GM18907 (cell line): ENCODE measurements at regions not wholly inside any gene's neighbourhood (a gene's known extent, or its start where the extent isn't known, plus 50 kb on each side); places are given as distances from the start of the nearest gene placed in this dataset.
"Not testable (repeated sequence)": the region's sequence is repeated elsewhere in the genome, so short reads cannot be mapped to it uniquely, and the experiment has no call there.

Experiments used
- ATAC-seq: cut with Tn5 transposase; IDR thresholded peaks from one replicate; pipeline ENCODE4 v1.9.1; 2021; ENCODE audit warnings: mild to moderate bottlenecking, moderate library complexity; ENCODE audit not compliant: unreplicated experiment

DNA sequence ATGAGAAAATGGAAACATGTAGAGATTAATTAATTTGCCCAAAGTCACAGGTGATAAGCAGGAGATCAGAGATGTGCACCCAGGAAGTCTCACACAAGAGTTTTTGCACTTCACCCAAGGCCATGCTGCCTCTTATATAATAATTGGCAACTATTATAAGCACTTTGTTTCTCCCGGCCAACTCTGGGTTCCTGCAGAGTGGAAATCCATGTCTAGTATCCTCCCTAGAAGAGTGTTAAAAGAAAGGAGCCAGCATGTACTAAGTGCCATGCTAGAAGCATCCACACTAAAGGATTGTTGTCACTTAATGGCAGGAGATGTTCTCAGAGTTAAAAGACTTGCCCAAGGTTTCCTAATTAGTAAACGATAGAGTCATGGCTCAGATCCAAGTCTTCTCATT is 470.3 kb downstream of the OMA1 start:
- no peak for ATAC-seq

DNA sequence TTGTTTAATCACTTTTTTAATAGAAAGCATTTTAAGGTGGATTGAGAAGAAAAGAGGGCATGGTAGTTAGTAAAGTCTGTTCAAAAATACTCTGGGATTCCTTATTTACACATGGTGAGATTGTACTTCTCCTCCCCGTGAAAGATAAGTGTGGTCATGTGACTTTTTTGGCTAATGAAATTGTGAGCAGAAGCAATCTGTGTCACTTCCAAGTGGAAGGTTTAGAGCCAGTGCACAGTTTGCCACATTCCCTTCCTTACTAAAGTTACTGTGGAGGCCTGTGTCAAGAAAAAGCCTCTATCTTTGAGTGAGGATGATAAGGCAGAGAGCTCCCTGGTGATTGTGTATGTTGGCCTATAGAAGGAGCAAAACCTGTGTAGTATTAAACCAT is 471.3 kb downstream of the OMA1 start:
- no peak for ATAC-seq

GRCh38 chr1:58072450-58072849 is 474.1 kb downstream of the OMA1 start:
- ATAC-seq, result no peak

DNA sequence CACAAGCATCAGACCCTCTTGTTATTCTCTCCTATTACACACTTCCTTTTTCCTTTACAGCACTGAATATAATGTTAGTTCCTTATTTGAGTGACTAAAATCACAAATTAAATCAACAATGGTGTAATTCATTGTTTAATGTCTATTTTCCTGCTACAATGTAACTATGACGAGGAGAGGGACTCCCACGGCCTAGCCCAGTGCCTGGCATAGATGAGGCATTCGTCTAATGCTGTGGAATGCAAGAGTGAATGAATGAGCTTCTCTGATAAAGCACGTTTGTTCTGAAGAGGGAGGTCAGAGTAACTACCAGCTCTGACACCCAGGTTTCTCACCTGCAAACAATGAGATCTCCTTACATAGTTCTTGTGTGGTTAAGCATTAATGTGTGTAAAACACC is 479.4 kb downstream of the OMA1 start:
- no peak for ATAC-seq

DNA sequence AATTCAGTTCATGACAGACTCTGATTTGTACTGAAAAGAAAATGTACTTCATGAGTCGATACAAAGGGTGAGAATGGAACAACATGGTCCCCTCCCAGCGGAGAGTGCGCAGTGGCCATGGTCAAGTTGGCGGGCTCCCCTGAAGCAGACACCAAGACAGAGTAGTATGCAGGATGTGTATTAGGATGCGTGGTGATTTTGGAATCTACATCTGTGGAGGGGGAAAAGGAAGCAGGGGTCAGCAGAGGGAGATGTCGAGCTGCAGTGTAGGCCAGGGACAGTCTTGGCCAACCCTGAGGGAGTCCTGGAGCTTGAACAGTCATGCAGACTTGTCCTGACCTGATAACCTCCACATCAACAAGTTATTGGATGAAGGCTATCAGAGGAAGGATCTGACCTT is 481.0 kb downstream of the OMA1 start:
- no peak for ATAC-seq

DNA sequence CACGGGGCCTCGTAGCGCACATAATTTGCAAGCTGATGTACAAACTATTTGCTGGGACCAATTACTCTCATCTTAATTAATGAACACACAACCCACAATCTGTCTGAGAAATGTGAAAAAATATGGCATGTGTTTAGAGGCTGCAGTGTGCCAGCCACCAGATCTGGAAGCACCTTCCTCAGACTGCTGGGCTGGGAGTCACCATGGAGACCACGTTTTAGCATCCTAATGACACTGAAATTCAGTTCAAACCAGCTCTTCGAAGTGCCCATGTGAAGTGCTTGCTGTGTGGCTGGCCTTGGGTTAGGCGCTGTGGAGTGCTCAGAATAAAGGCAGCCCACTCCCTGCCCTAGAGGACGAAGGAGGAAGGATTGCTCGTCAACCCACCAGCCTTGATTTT is 482.4 kb downstream of the OMA1 start:
- no peak for ATAC-seq

DNA sequence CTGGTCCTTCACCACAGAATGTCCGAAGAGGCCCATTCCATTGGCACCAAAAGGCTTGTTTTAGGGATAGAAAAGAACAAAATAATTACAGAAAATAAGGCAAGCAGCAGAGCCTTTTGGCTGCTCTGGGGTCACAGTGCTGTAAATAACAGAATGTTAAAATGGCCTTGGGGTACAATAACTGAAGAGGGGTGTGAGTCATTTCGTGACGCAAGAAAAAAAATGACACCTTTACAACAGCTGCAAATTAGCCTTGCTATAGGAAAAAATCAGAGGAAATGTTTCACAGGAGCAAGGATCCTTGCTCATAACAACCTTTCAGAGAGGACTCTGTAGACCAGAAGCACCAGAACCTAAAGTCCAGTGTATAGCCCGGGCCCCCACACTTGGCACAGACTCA is 483.4 kb downstream of the OMA1 start:
- no peak for ATAC-seq

DNA sequence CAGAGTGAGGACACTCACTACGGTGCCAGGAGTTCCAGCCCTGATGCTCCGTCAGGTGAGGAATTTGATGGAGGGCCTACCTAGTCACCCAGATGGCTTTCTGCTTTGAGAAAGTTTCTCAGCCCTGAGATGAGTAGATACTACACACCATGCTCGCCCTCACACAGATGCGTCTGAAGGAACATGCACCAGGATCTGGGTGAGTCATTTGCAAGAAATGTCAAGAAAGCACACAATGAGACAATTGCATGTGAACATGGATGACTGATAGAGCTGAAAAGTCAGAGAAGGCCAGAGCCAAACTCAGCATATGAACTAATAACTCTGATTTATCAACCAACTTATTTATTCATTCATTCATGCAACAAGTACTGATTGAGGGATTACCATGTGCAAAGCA is 483.9 kb downstream of the OMA1 start:
- ATAC-seq, result no peak

DNA sequence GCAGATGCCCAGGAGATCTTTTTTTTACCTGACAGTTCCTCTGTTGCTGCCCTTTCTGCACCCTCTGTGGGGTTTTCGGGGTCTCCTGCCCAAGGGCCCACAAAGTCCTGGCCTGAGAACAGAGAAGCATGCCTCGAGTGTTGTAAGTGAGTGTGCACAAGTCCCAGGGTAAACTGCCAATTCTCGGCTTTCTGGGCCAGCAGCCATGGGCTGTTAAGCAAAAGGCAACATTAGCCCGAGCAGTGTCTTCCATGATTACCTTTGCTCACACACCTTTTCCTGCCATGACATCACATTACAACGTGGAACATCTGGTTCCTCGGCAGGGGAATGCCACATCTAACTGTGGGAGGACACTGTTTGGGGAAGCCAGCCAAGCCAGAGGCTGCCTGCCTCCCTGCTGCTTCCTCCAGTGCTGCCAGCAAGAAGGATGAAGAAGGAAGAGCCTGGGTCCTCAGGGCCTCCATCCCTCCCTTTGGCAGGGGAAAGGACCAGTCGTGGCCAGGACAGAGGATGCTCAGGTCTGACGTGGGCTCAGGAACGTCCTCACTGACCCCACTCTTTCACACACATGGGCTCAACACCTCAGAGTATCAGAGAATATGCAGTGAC is 485.9 kb downstream of the OMA1 start:
- ATAC-seq, result no peak

DNA sequence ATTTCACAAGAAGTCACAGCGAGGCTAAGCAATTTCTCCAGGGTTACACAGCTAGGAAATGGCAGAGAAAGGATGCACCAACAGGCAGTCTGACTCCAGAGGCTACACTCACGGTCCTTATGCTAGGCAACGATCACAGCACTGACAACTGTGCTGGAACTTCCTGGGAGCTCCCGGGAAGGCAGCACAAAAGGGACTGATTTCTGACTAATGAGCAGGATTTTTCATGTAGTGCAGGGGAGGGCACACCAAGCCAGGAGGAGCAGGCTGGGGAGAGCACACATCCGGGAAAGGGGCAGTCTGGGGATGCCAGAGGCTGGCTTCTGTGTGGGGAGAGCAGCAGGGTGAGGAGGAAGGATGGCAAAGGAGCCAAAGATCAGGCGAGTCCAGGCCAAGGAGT is 486.7 kb downstream of the OMA1 start:
- ATAC-seq, result no peak

- no peak for ATAC-seq
Measured at GRCh38 chr1:58058323-58058722, 488.2 kb downstream of the OMA1 start.

GRCh38 chr1:58057826-58058225 is 488.7 kb downstream of the OMA1 start:
- no peak for ATAC-seq

DNA sequence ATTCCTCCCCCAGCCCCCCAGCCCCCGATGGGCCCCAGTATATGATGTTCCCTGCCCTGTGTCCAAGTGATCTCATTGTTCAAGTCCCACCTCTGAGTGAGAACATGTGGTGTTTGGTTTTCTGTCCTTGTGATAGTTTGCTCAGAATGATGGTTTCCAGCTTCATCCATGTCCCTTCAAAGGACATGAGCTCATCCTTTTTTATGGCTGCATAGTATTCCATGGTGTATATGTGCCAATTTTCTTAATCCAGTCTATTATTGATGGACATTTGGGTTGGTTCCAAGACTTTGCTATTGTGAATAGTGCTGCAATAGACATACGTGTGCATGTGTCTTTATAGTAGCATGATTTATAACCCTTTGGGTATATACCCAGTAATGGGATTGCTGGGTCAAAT is 495.3 kb downstream of the OMA1 start:
- not testable (repeated sequence) for ATAC-seq

DNA sequence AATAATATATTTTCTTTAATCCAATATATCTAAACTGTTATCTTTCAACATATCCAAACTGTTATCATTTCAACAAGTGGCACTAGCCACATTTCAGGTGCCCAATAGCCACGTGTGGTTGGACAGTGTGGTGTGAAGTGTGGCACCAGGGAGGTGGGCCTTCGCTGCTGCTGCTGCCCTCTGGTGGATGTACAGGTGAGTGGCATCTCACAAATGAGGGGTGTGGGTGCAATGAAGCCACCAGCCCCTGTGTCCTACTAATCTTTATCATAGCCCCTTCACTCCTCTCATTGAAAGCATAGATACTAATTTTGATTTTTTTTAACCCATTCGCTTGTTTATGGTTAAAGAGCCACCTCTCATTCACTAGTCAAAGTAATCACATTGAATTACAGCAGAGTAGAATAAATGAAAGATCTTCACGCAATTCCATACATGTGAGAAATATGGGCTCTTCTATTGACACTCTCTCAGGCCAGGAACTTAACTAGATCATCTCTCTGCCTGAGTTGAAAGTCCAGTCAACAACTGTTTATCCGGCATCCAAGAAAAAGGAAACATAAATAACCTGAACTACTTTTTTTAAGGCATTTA is 499.2 kb downstream of the OMA1 start:
- ATAC-seq, result no peak

GRCh38 chr1:58045094-58045705 is 501.3 kb downstream of the OMA1 start:
- no peak for ATAC-seq

DNA sequence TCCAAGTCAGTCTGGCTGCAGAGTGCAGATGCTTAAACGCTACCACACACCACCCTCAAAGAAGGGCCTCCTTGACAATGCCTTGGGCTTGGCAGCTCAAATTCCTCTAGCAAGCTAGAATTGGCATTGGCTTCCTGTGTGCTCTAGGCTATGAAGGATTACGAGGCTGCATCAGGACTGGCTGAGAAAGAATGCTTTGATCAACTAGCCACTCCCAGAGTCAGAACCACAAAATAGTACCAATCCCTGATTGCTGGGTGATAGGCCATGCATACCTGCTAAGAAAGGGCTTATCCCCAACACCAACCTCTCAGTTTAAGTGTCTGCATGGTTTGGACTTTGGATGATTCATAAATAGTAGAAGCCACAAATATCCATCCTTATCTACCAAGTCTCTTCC is 504.9 kb downstream of the OMA1 start:
- ATAC-seq, result no peak

DNA sequence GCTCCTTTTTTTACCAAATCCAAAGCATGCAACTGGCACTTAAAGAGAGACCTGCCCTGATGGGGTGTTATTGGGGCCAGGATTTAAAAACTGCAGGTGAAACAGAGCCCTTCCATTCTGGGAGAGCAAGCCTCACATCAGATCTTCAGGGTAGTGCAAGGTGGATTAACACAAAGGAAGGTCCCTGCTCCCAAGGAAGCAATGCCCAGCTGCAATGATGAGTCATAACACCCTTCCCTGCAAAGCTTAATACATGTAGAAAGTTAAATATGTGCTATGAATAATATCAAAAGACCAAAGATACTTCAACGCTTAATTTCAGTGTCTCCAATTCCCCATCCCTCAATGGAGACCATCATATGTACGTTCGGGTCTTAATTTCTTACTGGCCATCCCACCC is 508.0 kb downstream of the OMA1 start:
- ATAC-seq, result no peak

GRCh38 chr1:58035523-58035922 is 511.0 kb downstream of the OMA1 start:
- no peak for ATAC-seq

DNA sequence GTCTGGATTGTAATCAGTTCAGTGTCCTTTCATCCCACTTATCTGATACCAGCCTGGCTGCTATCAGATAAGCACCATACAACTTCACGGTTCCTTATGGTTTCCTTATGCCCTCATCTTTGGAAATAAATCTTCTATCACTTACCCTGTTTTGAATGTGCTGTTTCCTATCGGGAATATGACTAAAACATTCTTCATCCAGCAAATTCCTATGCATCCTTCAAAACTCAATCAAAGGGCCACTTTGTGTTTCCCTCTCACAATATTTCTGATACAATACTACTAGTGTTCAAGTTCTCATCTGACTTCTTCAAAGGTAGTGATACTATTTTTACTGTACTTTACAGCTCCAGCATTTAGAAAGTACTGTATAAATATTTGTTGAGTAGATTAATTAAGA is 513.2 kb downstream of the OMA1 start:
- no peak for ATAC-seq

DNA sequence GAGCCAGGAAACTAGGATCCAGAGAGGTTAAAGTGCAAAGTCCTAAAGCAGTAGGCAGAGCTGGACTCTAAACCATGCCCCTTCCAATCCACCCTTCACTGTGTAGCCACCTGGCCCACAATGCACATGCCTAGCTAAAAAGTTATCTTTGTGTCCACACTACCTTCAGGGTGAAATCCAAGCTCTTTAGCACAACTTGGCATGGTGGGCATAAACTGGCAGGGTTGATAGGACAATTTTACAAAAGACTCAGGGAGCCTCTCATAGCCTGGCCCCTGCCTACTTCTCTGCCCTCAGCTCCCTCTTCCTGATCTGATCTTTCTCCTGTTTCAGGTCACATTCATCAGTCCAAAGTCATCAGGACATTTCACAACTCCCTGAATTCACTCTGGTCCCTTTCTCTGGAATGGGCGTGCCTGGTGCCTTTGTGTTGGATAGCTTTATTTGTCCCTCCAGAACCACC is 513.9 kb downstream of the OMA1 start:
- no peak for ATAC-seq

DNA sequence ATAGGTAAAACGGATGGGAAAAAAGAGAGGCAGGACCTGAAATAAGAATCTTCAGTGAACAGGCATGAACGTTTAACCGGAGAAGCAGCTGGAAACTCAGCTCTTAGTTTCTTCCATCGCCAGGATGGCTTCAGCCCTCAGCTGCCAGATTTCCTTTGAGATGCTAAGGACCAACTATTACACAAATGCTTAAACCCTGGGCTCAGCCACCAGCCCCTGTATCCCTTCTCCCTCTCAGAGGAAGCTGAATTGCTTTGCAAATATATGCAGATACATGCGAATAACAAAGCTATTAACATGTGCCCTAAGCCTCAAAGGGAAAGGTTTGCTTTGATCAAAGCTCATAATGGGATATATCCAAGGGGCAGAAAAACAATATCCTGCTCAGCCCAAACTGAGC is 515.1 kb downstream of the OMA1 start:
- ATAC-seq, result no peak

DNA sequence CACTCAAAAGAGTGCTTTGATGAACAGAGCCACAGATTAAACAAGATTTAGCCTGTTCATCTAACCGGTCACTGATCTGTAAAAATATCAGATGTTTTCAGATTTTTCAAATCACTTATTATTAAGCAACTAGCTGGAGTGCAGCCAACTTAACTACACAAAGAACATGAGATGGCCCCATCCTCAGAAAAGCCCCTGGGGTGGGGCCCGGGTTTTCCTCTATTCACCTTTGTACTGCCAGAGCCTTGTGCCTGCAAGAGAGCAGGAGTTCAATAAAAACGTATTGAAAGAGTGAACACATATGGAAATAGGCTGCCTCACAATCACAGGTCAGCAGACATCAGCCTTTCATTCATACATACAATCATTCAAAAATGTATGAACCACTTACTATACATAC is 516.1 kb downstream of the OMA1 start:
- no peak for ATAC-seq

DNA sequence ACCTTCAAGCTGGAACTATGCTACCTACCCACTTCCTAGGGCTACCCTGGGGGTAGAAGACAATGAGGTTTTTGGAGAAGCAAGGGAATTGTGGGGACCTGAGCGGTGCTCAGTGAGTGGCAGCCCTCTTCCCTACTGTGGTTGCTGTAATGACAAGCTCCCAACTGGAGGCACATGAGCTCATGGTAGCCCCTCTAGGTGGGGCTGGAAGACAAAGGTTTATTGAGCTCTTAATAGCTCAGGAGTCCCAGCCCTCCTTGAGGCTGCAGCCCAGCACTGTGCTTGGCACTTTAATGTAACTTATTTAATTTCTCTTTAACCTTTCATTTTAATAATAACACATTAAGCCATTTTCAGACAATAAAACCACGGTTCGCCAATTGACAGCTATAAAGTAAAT is 528.9 kb downstream of the OMA1 start:
- no peak for ATAC-seq
